Vagina (tissue), 2 donors: ENCODE measurements at regions not wholly inside any gene's neighbourhood (a gene's known extent, or its start where the extent isn't known, plus 50 kb on each side); places are given as distances from the start of the nearest gene placed in this dataset.
"Not testable (repeated sequence)": the region's sequence is repeated elsewhere in the genome, so short reads cannot be mapped to it uniquely, and the experiment has no call there.

ENCODE experiments used
- DNase-seq, 2 donors: peaks; one replicate each; pipeline ENCODE4 v3.0.0-alpha.2; 2017; ENCODE audit errors: extremely low spot score in 2 of 2
- H3K27ac ChIP-seq: fragments of 200-600 bp; sonication (generic); one replicate; pipeline ENCODE4 v1.5.1; 2019
- H3K27me3 ChIP-seq: fragments of 200-600 bp; sonication (generic); one replicate; pipeline ENCODE4 v1.5.1; 2019
- H3K36me3 ChIP-seq, 2 donors: fragments of 200-600 bp; sonication (generic); one replicate each; pipeline ENCODE4 v1.5.1; 2017 to 2019
- H3K4me1 ChIP-seq: fragments of 200-600 bp; sonication (generic); one replicate; pipeline ENCODE4 v1.5.1; 2019
- H3K4me3 ChIP-seq, 2 donors: fragments of 200-600 bp; sonication (generic); 1 replicate in 1 of 2; 2 replicates in 1 of 2; pipeline ENCODE4 v1.5.1; 2016 to 2019
- H3K9me3 ChIP-seq: fragments of 200-600 bp; sonication (generic); one replicate; pipeline ENCODE4 v1.5.1; 2019
- POLR2A ChIP-seq, 2 donors: fragments of 450-650 bp; IDR thresholded peaks; one replicate each; pipeline ENCODE4 v1.6.1; 2017; ENCODE audit warnings: antibody characterized with exemption in 2 of 2, mild to moderate bottlenecking in 2 of 2, moderate library complexity in 2 of 2
- POLR2AphosphoS5 ChIP-seq, 2 donors: sonication (generic); formaldehyde crosslinking; IDR thresholded peaks; one replicate each; pipeline ENCODE4 v1.9.0; 2017; ENCODE audit warnings: antibody characterized with exemption in 2 of 2, mild to moderate bottlenecking in 2 of 2, low read depth in 1 of 2; ENCODE audit not compliant: insufficient read depth in 1 of 2
- intact Hi-C: fragments of 100-400 bp; cut with DNase I; formaldehyde crosslinking; loops from one replicate; pipeline ENCODE4 v1.15.1; 2023
- TF ChIP-seq, protein P1 (sequence below), 3 experiments: fragments of 450-650 bp in 2 of 3; fragments of 200-600 bp in 1 of 3; sonication (generic) in 1 of 3; IDR thresholded peaks; one replicate each; pipeline ENCODE4 v1.5.1; 2017 to 2019; ENCODE audit warnings: antibody characterized with exemption in 3 of 3, mild to moderate bottlenecking in 2 of 3, moderate library complexity in 2 of 3

- H3K36me3 ChIP-seq: no peaks in the 10 kb centered on the region
- H3K9me3 ChIP-seq: no peaks in the 10 kb centered on the region
- TF ChIP-seq POLR2A (IDR thresholded peaks at IDR 0.05) (no peak), POLR2AphosphoS5 (IDR thresholded peaks at IDR 0.05; ENCODE audit: insufficient read depth in 1 of 2, low read depth in 1 of 2) (no peak)
- H3K27ac ChIP-seq: no peak overlapping the region
- intact Hi-C loops: no loop called here
- DNase-seq: no peak
- no peaks in the 10 kb centered on the region for H3K27me3 ChIP-seq
- H3K4me3 ChIP-seq: no peak overlapping the region
- no peaks in the 10 kb centered on the region for H3K4me1 ChIP-seq
Measured at GRCh38 chr6:79404261-79404660, 133.0 kb downstream of the LCA5 start.

GRCh38 chr6:79403563-79403962, 133.7 kb downstream of the LCA5 start:
- H3K27me3 ChIP-seq: no peaks in the 10 kb centered on the region
- no peak overlapping the region for H3K4me3 ChIP-seq
- no peak overlapping the region for H3K27ac ChIP-seq
- DNase-seq: no peak
- no peak for TF ChIP-seq POLR2A (IDR thresholded peaks at IDR 0.05)
- TF ChIP-seq, protein P1, sequence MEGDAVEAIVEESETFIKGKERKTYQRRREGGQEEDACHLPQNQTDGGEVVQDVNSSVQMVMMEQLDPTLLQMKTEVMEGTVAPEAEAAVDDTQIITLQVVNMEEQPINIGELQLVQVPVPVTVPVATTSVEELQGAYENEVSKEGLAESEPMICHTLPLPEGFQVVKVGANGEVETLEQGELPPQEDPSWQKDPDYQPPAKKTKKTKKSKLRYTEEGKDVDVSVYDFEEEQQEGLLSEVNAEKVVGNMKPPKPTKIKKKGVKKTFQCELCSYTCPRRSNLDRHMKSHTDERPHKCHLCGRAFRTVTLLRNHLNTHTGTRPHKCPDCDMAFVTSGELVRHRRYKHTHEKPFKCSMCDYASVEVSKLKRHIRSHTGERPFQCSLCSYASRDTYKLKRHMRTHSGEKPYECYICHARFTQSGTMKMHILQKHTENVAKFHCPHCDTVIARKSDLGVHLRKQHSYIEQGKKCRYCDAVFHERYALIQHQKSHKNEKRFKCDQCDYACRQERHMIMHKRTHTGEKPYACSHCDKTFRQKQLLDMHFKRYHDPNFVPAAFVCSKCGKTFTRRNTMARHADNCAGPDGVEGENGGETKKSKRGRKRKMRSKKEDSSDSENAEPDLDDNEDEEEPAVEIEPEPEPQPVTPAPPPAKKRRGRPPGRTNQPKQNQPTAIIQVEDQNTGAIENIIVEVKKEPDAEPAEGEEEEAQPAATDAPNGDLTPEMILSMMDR (IDR thresholded peaks at IDR 0.05): no peak
- no peak for TF ChIP-seq POLR2AphosphoS5 (IDR thresholded peaks at IDR 0.05; ENCODE audit: insufficient read depth in 1 of 2, low read depth in 1 of 2)
- no peaks in the 10 kb centered on the region for H3K9me3 ChIP-seq
- intact Hi-C loops: no loop called here
- no peaks in the 10 kb centered on the region for H3K4me1 ChIP-seq
- H3K36me3 ChIP-seq: no peaks in the 10 kb centered on the region

DNA sequence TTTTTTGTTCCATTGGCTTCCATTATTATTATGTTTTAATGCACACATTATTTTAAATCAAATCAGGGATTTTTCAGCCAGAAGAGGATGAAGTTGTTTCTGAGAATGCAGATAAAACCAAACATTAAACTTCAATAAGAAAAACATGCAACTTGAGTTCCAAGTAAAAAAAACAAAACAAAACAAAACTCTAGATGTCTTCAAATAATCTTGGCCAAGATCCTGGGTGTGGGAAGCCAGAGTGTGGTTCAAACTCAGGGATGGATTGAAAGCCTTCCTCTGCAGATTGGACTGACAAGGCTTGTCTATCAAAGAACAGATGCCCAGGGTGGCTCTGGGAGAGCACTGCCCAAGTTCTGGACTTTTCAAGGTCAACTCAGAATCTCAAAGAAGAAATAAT, 134.1 kb downstream of the LCA5 start:
- no peaks in the 10 kb centered on the region for H3K9me3 ChIP-seq
- no peak for DNase-seq
- H3K27me3 ChIP-seq: no peaks in the 10 kb centered on the region
- no peaks in the 10 kb centered on the region for H3K4me1 ChIP-seq
- H3K36me3 ChIP-seq: no peaks in the 10 kb centered on the region
- H3K27ac ChIP-seq: no peak overlapping the region
- intact Hi-C loops: no loop called here
- no peak for TF ChIP-seq POLR2AphosphoS5 (IDR thresholded peaks at IDR 0.05; ENCODE audit: insufficient read depth in 1 of 2, low read depth in 1 of 2)
- TF ChIP-seq, protein P1 (IDR thresholded peaks at IDR 0.05): no peak
- TF ChIP-seq POLR2A (IDR thresholded peaks at IDR 0.05): no peak
- H3K4me3 ChIP-seq: no peak overlapping the region

- Histone ChIP-seq H3K9me3 (no peaks in the 10 kb centered on the region), H3K27me3 (no peaks in the 10 kb centered on the region), H3K27ac (no peak overlapping the region), H3K4me1 (no peaks in the 10 kb centered on the region), H3K4me3 (no peak overlapping the region), H3K36me3 (no peaks in the 10 kb centered on the region)
- TF ChIP-seq POLR2A (IDR thresholded peaks at IDR 0.05) (no peak), POLR2AphosphoS5 (IDR thresholded peaks at IDR 0.05; ENCODE audit: insufficient read depth in 1 of 2, low read depth in 1 of 2) (no peak)
- TF ChIP-seq, protein P1 (IDR thresholded peaks at IDR 0.05): no peak
- DNase-seq: no peak
- intact Hi-C loops: no loop called here
Measured at GRCh38 chr6:79399499-79399898, 137.7 kb downstream of the LCA5 start.

DNA sequence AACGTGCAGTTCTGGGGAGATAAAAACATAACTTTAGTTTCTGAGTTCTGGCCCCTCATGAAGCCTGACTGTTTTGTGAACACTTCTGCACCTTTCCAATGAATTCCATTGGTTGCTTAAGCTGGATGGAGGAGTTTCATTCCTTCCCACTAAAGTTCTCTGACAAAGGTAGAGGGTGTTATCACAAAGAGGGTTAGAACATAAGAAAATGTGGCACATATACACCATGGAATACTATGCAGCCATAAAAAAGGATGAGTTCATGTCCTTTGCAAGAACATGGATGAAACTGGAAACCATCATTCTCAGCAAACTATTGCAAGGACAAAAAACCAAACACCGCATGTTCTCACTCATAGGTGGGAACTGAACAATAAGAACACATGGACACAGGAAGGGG, 138.6 kb downstream of the LCA5 start:
- H3K27ac ChIP-seq, H3K4me3 ChIP-seq, intact Hi-C loops, H3K27me3 ChIP-seq, H3K9me3 ChIP-seq, H3K36me3 ChIP-seq, DNase-seq, H3K4me1 ChIP-seq: not testable (repeated sequence)

GRCh38 chr6:79396625-79397024, 140.6 kb downstream of the LCA5 start:
- Histone ChIP-seq H3K9me3 (no peaks in the 10 kb centered on the region), H3K27ac (no peak overlapping the region), H3K36me3 (no peaks in the 10 kb centered on the region), H3K4me1 (no peaks in the 10 kb centered on the region), H3K27me3 (no peaks in the 10 kb centered on the region), H3K4me3 (no peak overlapping the region)
- no peak for TF ChIP-seq POLR2A (IDR thresholded peaks at IDR 0.05)
- TF ChIP-seq POLR2AphosphoS5 (IDR thresholded peaks at IDR 0.05; ENCODE audit: insufficient read depth in 1 of 2, low read depth in 1 of 2): no peak
- TF ChIP-seq, protein P1 (IDR thresholded peaks at IDR 0.05): no peak
- intact Hi-C loops: no loop called here
- no peak for DNase-seq
